ENCODE measurements at regions not wholly inside any gene's neighbourhood (a gene's known extent, or its start where the extent isn't known, plus 50 kb on each side); places are given as distances from the start of the nearest gene placed in this dataset.

GRCh38 chr3:102174832-102175374 lies 259.9 kb upstream of the ZPLD1 start:
- POLR2A ChIA-PET: no interaction called here
- no peak for DNase-seq (ENCODE audit: low read depth, low spot score)
- H3K9ac ChIP-seq (ENCODE audit: low read length): no peak overlapping the region
- H3K4me1 ChIP-seq (ENCODE audit: control insufficient read depth in 1 of 2, insufficient read depth in 2 of 2, low read length in 2 of 2): no peaks in the 10 kb centered on the region
- H3K4me3 ChIP-seq (replicated peaks in 1 of 2; ENCODE audit: low read depth in 1 of 2, low read length in 2 of 2): no peak overlapping the region
- H4K20me1 ChIP-seq (ENCODE audit: insufficient read depth): no peaks in the 10 kb centered on the region
- ATAC-seq: no peak
- no peaks in the 10 kb centered on the region for H3K9me3 ChIP-seq (ENCODE audit: control insufficient read depth in 1 of 2, insufficient read depth in 1 of 2, low read depth in 1 of 2, low read length in 2 of 2)
- CTCF ChIA-PET: no interaction called here
- no peak overlapping the region for H3K4me2 ChIP-seq (ENCODE audit: low read length)
- intact Hi-C loops (cut with micrococcal nuclease): no loop called here
- no peak for TF ChIP-seq TCF7L2 (IDR thresholded peaks at IDR 0.05; ENCODE audit: borderline replicate concordance, extremely low read depth, insufficient read depth, insufficient read length)
- no peak for TF ChIP-seq EZH2phosphoT487 (IDR thresholded peaks at IDR 0.05; ENCODE audit: borderline replicate concordance)
- no peak for TF ChIP-seq ZFX (IDR thresholded peaks at IDR 0.05)
- TF ChIP-seq, protein P1, sequence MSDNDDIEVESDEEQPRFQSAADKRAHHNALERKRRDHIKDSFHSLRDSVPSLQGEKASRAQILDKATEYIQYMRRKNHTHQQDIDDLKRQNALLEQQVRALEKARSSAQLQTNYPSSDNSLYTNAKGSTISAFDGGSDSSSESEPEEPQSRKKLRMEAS (IDR thresholded peaks at IDR 0.05): no peak
- TF ChIP-seq SRF (IDR thresholded peaks at IDR 0.05; ENCODE audit: low read depth): no peak
- no peak for TF ChIP-seq SP1 (IDR thresholded peaks at IDR 0.05; ENCODE audit: low read depth)
- TF ChIP-seq CEBPB (IDR thresholded peaks at IDR 0.05; ENCODE audit: low read depth): no peak
- no peak for TF ChIP-seq ZNF274 (IDR thresholded peaks at IDR 0.05; ENCODE audit: low read depth, low read length)
- no peak for TF ChIP-seq EGR1 (IDR thresholded peaks at IDR 0.05; ENCODE audit: low read depth)
- no peak for TF ChIP-seq EZH2 (IDR thresholded peaks at IDR 0.05)
- TF ChIP-seq, protein P2, sequence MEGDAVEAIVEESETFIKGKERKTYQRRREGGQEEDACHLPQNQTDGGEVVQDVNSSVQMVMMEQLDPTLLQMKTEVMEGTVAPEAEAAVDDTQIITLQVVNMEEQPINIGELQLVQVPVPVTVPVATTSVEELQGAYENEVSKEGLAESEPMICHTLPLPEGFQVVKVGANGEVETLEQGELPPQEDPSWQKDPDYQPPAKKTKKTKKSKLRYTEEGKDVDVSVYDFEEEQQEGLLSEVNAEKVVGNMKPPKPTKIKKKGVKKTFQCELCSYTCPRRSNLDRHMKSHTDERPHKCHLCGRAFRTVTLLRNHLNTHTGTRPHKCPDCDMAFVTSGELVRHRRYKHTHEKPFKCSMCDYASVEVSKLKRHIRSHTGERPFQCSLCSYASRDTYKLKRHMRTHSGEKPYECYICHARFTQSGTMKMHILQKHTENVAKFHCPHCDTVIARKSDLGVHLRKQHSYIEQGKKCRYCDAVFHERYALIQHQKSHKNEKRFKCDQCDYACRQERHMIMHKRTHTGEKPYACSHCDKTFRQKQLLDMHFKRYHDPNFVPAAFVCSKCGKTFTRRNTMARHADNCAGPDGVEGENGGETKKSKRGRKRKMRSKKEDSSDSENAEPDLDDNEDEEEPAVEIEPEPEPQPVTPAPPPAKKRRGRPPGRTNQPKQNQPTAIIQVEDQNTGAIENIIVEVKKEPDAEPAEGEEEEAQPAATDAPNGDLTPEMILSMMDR (IDR thresholded peaks at IDR 0.05 in 2 of 3, conservative IDR thresholded peaks at IDR 0.05 in 1 of 3; ENCODE audit: borderline replicate concordance in 1 of 3, insufficient read depth in 1 of 3, low read depth in 2 of 3, low read length in 2 of 3): no peak
- no peak for TF ChIP-seq POLR2AphosphoS5 (IDR thresholded peaks at IDR 0.05; ENCODE audit: low read depth, low read length)
- no peak for TF ChIP-seq CBX3 (IDR thresholded peaks at IDR 0.05; ENCODE audit: low read depth)
- no peak for TF ChIP-seq RAD21 (IDR thresholded peaks at IDR 0.05; ENCODE audit: low read depth)
- no peak overlapping the region for H3K27ac ChIP-seq (ENCODE audit: low read depth, low read length)
- RAD21 ChIA-PET (ENCODE audit: low non-redundant PET in 1 of 2, low total read pairs in 2 of 2, uncharacterized antibody in 2 of 2, unreplicated experiment in 2 of 2): no interaction called here
- no peaks in the 10 kb centered on the region for H3K9me2 ChIP-seq (ENCODE audit: insufficient read depth)
- no peaks in the 10 kb centered on the region for H3K27me3 ChIP-seq (ENCODE audit: insufficient read depth, low read length)
- H2AFZ ChIP-seq (ENCODE audit: low read depth, low read length, poor library complexity, severe bottlenecking): no peak overlapping the region
- no peaks in the 10 kb centered on the region for H3K79me2 ChIP-seq (ENCODE audit: insufficient read depth, low read length)
- H3K36me3 ChIP-seq (ENCODE audit: control insufficient read depth in 1 of 2, insufficient read depth in 2 of 2, low read length in 2 of 2): no peaks in the 10 kb centered on the region
- no TSS peak for BruUV-seq (replicated peaks)

Data from HCT116 (cell line).